ENCODE measurements at regions not wholly inside any gene's neighbourhood (a gene's known extent, or its start where the extent isn't known, plus 50 kb on each side); places are given as distances from the start of the nearest gene placed in this dataset.
"Not testable (repeated sequence)": the region's sequence is repeated elsewhere in the genome, so short reads cannot be mapped to it uniquely, and the experiment has no call there.

- Histone ChIP-seq H3K36me3 (replicated peaks; ENCODE audit: insufficient read depth, low read length) (no peaks in the 10 kb centered on the region), H3K79me2 (ENCODE audit: low read length) (no peaks in the 10 kb centered on the region), H3K27ac (ENCODE audit: low read length) (no peak overlapping the region), H2AFZ (ENCODE audit: low read length) (no peak overlapping the region), H3K9ac (ENCODE audit: low read length) (no peak overlapping the region), H3K9me2 (replicated peaks; ENCODE audit: insufficient read depth, low read length) (no peaks in the 10 kb centered on the region), H3K27me3 (replicated peaks; ENCODE audit: insufficient read depth, low read length) (no peaks in the 10 kb centered on the region), H3K9me3 (replicated peaks; ENCODE audit: insufficient read depth, low read length) (no peaks in the 10 kb centered on the region), H3F3A (ENCODE audit: insufficient read depth, low read length) (no peaks in the 10 kb centered on the region), H4K20me1 (ENCODE audit: insufficient read depth, low read length) (no peaks in the 10 kb centered on the region), H3K4me1 (ENCODE audit: low read length) (no peaks in the 10 kb centered on the region), H3K4me3 (ENCODE audit: low read length) (no peak overlapping the region), H3K4me2 (ENCODE audit: low read depth, low read length) (no peak overlapping the region)
- TF ChIP-seq EZH2 (optimal IDR thresholded peaks at IDR 0.05; ENCODE audit: low read depth, low read length) (no peak), EZH2phosphoT487 (IDR thresholded peaks at IDR 0.05; ENCODE audit: low read length) (no peak)
- TF ChIP-seq, protein P1, sequence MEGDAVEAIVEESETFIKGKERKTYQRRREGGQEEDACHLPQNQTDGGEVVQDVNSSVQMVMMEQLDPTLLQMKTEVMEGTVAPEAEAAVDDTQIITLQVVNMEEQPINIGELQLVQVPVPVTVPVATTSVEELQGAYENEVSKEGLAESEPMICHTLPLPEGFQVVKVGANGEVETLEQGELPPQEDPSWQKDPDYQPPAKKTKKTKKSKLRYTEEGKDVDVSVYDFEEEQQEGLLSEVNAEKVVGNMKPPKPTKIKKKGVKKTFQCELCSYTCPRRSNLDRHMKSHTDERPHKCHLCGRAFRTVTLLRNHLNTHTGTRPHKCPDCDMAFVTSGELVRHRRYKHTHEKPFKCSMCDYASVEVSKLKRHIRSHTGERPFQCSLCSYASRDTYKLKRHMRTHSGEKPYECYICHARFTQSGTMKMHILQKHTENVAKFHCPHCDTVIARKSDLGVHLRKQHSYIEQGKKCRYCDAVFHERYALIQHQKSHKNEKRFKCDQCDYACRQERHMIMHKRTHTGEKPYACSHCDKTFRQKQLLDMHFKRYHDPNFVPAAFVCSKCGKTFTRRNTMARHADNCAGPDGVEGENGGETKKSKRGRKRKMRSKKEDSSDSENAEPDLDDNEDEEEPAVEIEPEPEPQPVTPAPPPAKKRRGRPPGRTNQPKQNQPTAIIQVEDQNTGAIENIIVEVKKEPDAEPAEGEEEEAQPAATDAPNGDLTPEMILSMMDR (IDR thresholded peaks at IDR 0.05; ENCODE audit: low read length): no peak
- DNase-seq: no peak
Observed at GRCh38 chr2:192513575-192513974, 318.8 kb upstream of the TMEFF2 start.

DNA sequence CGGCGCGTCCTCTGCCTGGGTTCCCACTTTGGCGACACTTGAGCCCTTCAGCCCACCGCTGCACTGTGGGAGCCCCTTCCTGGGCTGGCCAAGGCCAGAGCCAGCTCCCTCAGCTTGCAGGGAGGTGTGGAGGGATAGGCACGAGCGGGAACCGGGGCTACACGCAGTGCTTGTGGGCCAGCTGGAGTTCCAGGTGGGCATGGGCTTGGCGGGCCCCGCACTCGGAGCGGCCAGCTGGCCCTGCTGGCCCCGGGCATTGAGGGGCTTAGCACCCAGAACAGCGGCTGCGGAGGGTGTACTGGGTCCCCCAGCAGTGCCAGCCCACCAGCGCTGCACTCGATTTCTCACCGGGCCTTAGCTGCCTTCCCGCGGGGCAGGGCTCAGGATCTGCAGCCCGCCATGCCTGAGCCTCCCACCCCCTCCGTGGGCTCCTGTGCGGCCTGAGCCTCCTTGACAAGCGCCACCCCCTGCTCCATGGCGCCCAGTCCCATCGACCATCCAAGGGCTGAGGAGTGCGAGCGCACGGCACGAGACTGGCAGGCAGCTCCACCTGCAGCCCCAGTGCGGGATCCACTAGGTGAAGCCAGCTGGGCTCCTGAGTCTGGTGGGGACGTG is 313.2 kb upstream of the TMEFF2 start:
- not testable (repeated sequence) for H3K27ac ChIP-seq (ENCODE audit: low read length); H4K20me1 ChIP-seq (ENCODE audit: insufficient read depth, low read length); H3K27me3 ChIP-seq (replicated peaks; ENCODE audit: insufficient read depth, low read length); H3K9me2 ChIP-seq (replicated peaks; ENCODE audit: insufficient read depth, low read length); H3K4me2 ChIP-seq (ENCODE audit: low read depth, low read length); H3K36me3 ChIP-seq (replicated peaks; ENCODE audit: insufficient read depth, low read length); DNase-seq; H2AFZ ChIP-seq (ENCODE audit: low read length); H3K9ac ChIP-seq (ENCODE audit: low read length); H3F3A ChIP-seq (ENCODE audit: insufficient read depth, low read length); H3K79me2 ChIP-seq (ENCODE audit: low read length); H3K9me3 ChIP-seq (replicated peaks; ENCODE audit: insufficient read depth, low read length); H3K4me1 ChIP-seq (ENCODE audit: low read length); H3K4me3 ChIP-seq (ENCODE audit: low read length)

- H3K27me3 ChIP-seq (replicated peaks; ENCODE audit: insufficient read depth, low read length): no peaks in the 10 kb centered on the region
- no peak overlapping the region for H3K4me2 ChIP-seq (ENCODE audit: low read depth, low read length)
- no peak overlapping the region for H3K9ac ChIP-seq (ENCODE audit: low read length)
- TF ChIP-seq EZH2 (optimal IDR thresholded peaks at IDR 0.05; ENCODE audit: low read depth, low read length): no peak
- TF ChIP-seq EZH2phosphoT487 (IDR thresholded peaks at IDR 0.05; ENCODE audit: low read length): no peak
- TF ChIP-seq, protein P1 (IDR thresholded peaks at IDR 0.05; ENCODE audit: low read length): no peak
- H4K20me1 ChIP-seq (ENCODE audit: insufficient read depth, low read length): no peaks in the 10 kb centered on the region
- no peak overlapping the region for H2AFZ ChIP-seq (ENCODE audit: low read length)
- no peaks in the 10 kb centered on the region for H3K79me2 ChIP-seq (ENCODE audit: low read length)
- no peaks in the 10 kb centered on the region for H3K4me1 ChIP-seq (ENCODE audit: low read length)
- H3F3A ChIP-seq (ENCODE audit: insufficient read depth, low read length): no peaks in the 10 kb centered on the region
- no peak for DNase-seq
- no peak overlapping the region for H3K4me3 ChIP-seq (ENCODE audit: low read length)
- no peaks in the 10 kb centered on the region for H3K9me3 ChIP-seq (replicated peaks; ENCODE audit: insufficient read depth, low read length)
- H3K27ac ChIP-seq (ENCODE audit: low read length): no peak overlapping the region
- H3K36me3 ChIP-seq (replicated peaks; ENCODE audit: insufficient read depth, low read length): no peaks in the 10 kb centered on the region
- H3K9me2 ChIP-seq (replicated peaks; ENCODE audit: insufficient read depth, low read length): no peaks in the 10 kb centered on the region
Observed at GRCh38 chr2:192500550-192501200, 305.9 kb upstream of the TMEFF2 start.

DNA sequence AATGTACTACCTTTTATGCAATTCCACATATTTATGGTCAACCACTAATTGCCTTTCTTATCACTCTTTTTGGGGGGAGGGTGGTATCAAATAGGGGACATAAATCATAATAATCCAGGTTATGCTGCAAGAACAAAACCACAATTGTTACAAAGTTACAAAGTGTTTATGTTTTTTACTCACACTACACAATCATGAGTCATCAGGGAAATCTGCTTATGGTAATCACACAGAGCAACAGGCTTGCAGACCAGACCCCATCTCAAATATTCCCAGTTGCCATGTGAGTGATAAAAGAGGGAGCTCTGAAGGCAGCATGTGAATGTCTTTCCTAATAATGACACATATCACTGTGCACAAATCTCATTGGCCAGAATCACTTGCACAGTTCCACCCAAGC is 304.7 kb upstream of the TMEFF2 start:
- H3K4me3 ChIP-seq (ENCODE audit: low read length): no peak overlapping the region
- H3K9me2 ChIP-seq (replicated peaks; ENCODE audit: insufficient read depth, low read length): no peaks in the 10 kb centered on the region
- no peaks in the 10 kb centered on the region for H3K9me3 ChIP-seq (replicated peaks; ENCODE audit: insufficient read depth, low read length)
- H3K9ac ChIP-seq (ENCODE audit: low read length): no peak overlapping the region
- TF ChIP-seq, protein P1 (IDR thresholded peaks at IDR 0.05; ENCODE audit: low read length): no peak
- no peak for TF ChIP-seq EZH2 (optimal IDR thresholded peaks at IDR 0.05; ENCODE audit: low read depth, low read length)
- H3K36me3 ChIP-seq (replicated peaks; ENCODE audit: insufficient read depth, low read length): no peaks in the 10 kb centered on the region
- DNase-seq: no peak
- H3K79me2 ChIP-seq (ENCODE audit: low read length): no peaks in the 10 kb centered on the region
- no peaks in the 10 kb centered on the region for H3K4me1 ChIP-seq (ENCODE audit: low read length)
- no peak overlapping the region for H3K27ac ChIP-seq (ENCODE audit: low read length)
- H4K20me1 ChIP-seq (ENCODE audit: insufficient read depth, low read length): no peaks in the 10 kb centered on the region
- no peaks in the 10 kb centered on the region for H3F3A ChIP-seq (ENCODE audit: insufficient read depth, low read length)
- H2AFZ ChIP-seq (ENCODE audit: low read length): no peak overlapping the region
- no peak overlapping the region for H3K4me2 ChIP-seq (ENCODE audit: low read depth, low read length)
- H3K27me3 ChIP-seq (replicated peaks; ENCODE audit: insufficient read depth, low read length): no peaks in the 10 kb centered on the region
